Neural cell (in vitro differentiated cells): ENCODE measurements at regions not wholly inside any gene's neighbourhood (a gene's known extent, or its start where the extent isn't known, plus 50 kb on each side); places are given as distances from the start of the nearest gene placed in this dataset.

ENCODE experiments used
- CTCF ChIP-seq: fragments of 450-650 bp; IDR thresholded peaks from 2 replicates; pipeline ENCODE4 v1.5.1; 2014; ENCODE audit warnings: antibody characterized with exemption, mild to moderate bottlenecking, moderate library complexity; ENCODE audit not compliant: poor library complexity, severe bottlenecking
- EZH2 ChIP-seq: fragments of 200-600, 300-800 bp; shearing (Covaris generic), sonication (generic); IDR thresholded peaks from 2 replicates; pipeline ENCODE4 v1.6.1; 2014; ENCODE audit warnings: antibody characterized with exemption, low read length, borderline replicate concordance, mild to moderate bottlenecking; ENCODE audit not compliant: insufficient read depth, poor library complexity, severe bottlenecking
- SMC3 ChIP-seq: fragments of 450-650 bp; conservative IDR thresholded peaks from 2 replicates; pipeline ENCODE4 v1.6.1; 2014; ENCODE audit warnings: antibody characterized with exemption, mild to moderate bottlenecking, moderate library complexity; ENCODE audit not compliant: poor library complexity
- TAF1 ChIP-seq: IDR thresholded peaks from 2 replicates; pipeline ENCODE4 v1.6.1; 2012; ENCODE audit warnings: low read depth

- TF ChIP-seq SMC3 = no peak
- TF ChIP-seq CTCF = no peak
- TF ChIP-seq EZH2 = no peak
- TF ChIP-seq TAF1 = no peak
These were observed 238.7 kb upstream of the PRDM1 start for GRCh38 chr6:105847433-105847832.
